K562 (cell line): ENCODE measurements at regions not wholly inside any gene's neighbourhood (a gene's known extent, or its start where the extent isn't known, plus 50 kb on each side); places are given as distances from the start of the nearest gene placed in this dataset.

Experiments used
- ATAC-seq: fragments of 200-7000 bp; cut with Tn5 transposase; 3 replicates; pipeline ENCODE4 v1.9.1; 2020; ENCODE audit warnings: moderate library complexity
- BruUV-seq: library from RNA; stranded (reverse); fragments of 400-500 nt; replicated peaks from 2 replicates; lab custom pipeline; 2021; lab: Mats Ljungman, UMichigan
- CTCF ChIA-PET: fragments of 300-600 bp; formaldehyde crosslinking; extraction: SDS; loops from one replicate; lab custom pipeline; 2021; ENCODE audit warnings: low intra/inter-chr PET ratio; lab: Yijun Ruan, JAX
- POLR2A ChIA-PET: fragments of 300-600, 350-650 bp; sonication (Branson Sonifier 250); formaldehyde crosslinking; extraction: SDS; loops from one replicate; lab custom pipeline; 2021; ENCODE audit warnings: antibody characterized with exemption, inconsistent platforms; lab: Yijun Ruan, JAX
- DNase-seq, 4 experiments: peaks; one replicate each; pipeline versions ENCODE4 v3.0.0 to v3.0.0-alpha.2; 2011 to 2018; ENCODE audit warnings: low spot score in 3 of 4, mixed read lengths in 3 of 4; ENCODE audit errors: extremely low read depth in 1 of 4
- FAIRE-seq: peaks from 2 replicates; lab custom pipeline; 2011; peaks lifted over from hg19 to GRCh38; lab: Jason Lieb, UNC
- H2AFZ ChIP-seq: 2 replicates; pipeline ENCODE4 v1.6.0; 2011; ENCODE audit warnings: low read depth, low read length, control low read depth, inconsistent platforms
- H3K27ac ChIP-seq: fragments of 200-600 bp; 3 replicates; pipeline ENCODE4 v1.8.0; 2011; ENCODE audit warnings: low read depth, mild to moderate bottlenecking, control low read depth, inconsistent platforms, low read length, moderate library complexity, mixed read lengths; ENCODE audit errors: extremely low read depth
- H3K27me3 ChIP-seq, 2 experiments: fragments of 300-600 bp in 1 of 2; 2 replicates in 1 of 2; 3 replicates in 1 of 2; pipeline versions ENCODE4 v1.6.0 to v1.8.0; 2011; ENCODE audit warnings: inconsistent platforms in 2 of 2, low read length in 2 of 2, mild to moderate bottlenecking in 1 of 2, mixed read lengths in 1 of 2, moderate library complexity in 1 of 2; ENCODE audit not compliant: control insufficient read depth in 2 of 2, insufficient read depth in 2 of 2
- H3K36me3 ChIP-seq: fragments of 300-600 bp; 3 replicates; pipeline ENCODE4 v1.8.0; 2011; ENCODE audit warnings: mild to moderate bottlenecking, low read length, inconsistent platforms; ENCODE audit not compliant: control insufficient read depth, insufficient read depth
- H3K4me1 ChIP-seq, 2 experiments: fragments of 200-600 bp in 1 of 2; replicated peaks in 1 of 2; 2 replicates in 1 of 2; 3 replicates in 1 of 2; pipeline versions ENCODE4 v1.5.1 to v1.8.0; 2011; ENCODE audit warnings: inconsistent platforms in 2 of 2, low read length in 2 of 2, mild to moderate bottlenecking in 1 of 2, mixed read lengths in 1 of 2, moderate library complexity in 1 of 2; ENCODE audit not compliant: control insufficient read depth in 2 of 2, insufficient read depth in 2 of 2
- H3K4me2 ChIP-seq: 2 replicates; pipeline ENCODE4 v1.6.1; 2011; ENCODE audit warnings: low read length, control low read depth, inconsistent platforms, mixed read lengths; ENCODE audit not compliant: insufficient read depth
- H3K4me3 ChIP-seq: fragments of 200-600 bp; sonication (generic), shearing (Covaris generic); 2 replicates; pipeline ENCODE4 v1.5.1; 2016; ENCODE audit warnings: control low read depth, inconsistent platforms
- H3K79me2 ChIP-seq: fragments of 200-600 bp; 3 replicates; pipeline ENCODE4 v1.8.0; 2011; ENCODE audit warnings: low read length, inconsistent platforms; ENCODE audit not compliant: control insufficient read depth, insufficient read depth
- H3K9ac ChIP-seq, 2 experiments: 2 replicates each; pipeline versions ENCODE4 v1.6.0 to v1.6.1; 2011; ENCODE audit warnings: low read depth in 2 of 2, low read length in 2 of 2, control low read depth in 1 of 2, inconsistent platforms in 1 of 2, mild to moderate bottlenecking in 1 of 2, mixed read lengths in 1 of 2; ENCODE audit not compliant: insufficient read depth in 1 of 2
- H3K9me1 ChIP-seq: one replicate; pipeline ENCODE4 v1.6.0; 2011; ENCODE audit warnings: inconsistent platforms, mild to moderate bottlenecking, low read length, moderate library complexity; ENCODE audit not compliant: control insufficient read depth, insufficient read depth
- H3K9me3 ChIP-seq: replicated peaks from 2 replicates; pipeline ENCODE4 v1.5.1; 2011; ENCODE audit warnings: low read depth, low read length, inconsistent platforms; ENCODE audit not compliant: control insufficient read depth, insufficient read depth
- H4K20me1 ChIP-seq: replicated peaks from 2 replicates; pipeline ENCODE4 v1.6.1; 2011; ENCODE audit warnings: low read length, inconsistent platforms, mixed read lengths; ENCODE audit not compliant: control insufficient read depth, insufficient read depth
- ARID3A ChIP-seq: IDR thresholded peaks from 2 replicates; pipeline ENCODE4 v1.6.1; 2012; ENCODE audit warnings: low read depth, low read length, improper control_type of control experiment, borderline replicate concordance
- BRCA1 ChIP-seq, 2 experiments: fragments of 450-650 bp in 1 of 2; sonication (generic) in 1 of 2; formaldehyde crosslinking in 1 of 2; IDR thresholded peaks; 2 replicates each; pipeline versions ENCODE4 v1.5.0 to v1.6.1; 2017 to 2020; ENCODE audit warnings: mild to moderate bottlenecking in 1 of 2, missing genetic modification reagents in 1 of 2
- DMBX1 ChIP-seq: fragments of 250-450 bp; sonication (Bioruptor Pico); IDR thresholded peaks from 2 replicates; pipeline ENCODE4 v1.8.0; 2022; ENCODE audit warnings: inconsistent platforms, mild to moderate bottlenecking, moderate library complexity, borderline replicate concordance
- FOXJ3 ChIP-seq: sonication (generic); formaldehyde crosslinking; IDR thresholded peaks from 2 replicates; pipeline ENCODE4 v1.4.0; 2020; ENCODE audit warnings: mild to moderate bottlenecking, missing genetic modification reagents
- NFXL1 ChIP-seq: fragments of 450-650 bp; formaldehyde crosslinking; IDR thresholded peaks from 2 replicates; pipeline ENCODE4 v1.4.0; 2021; ENCODE audit warnings: mild to moderate bottlenecking
- SP2 ChIP-seq: IDR thresholded peaks from 2 replicates; pipeline ENCODE4 v1.6.1; 2011; ENCODE audit warnings: mild to moderate bottlenecking, low read depth, low read length, moderate library complexity; ENCODE audit not compliant: poor library complexity, severe bottlenecking; ENCODE audit errors: extremely low read depth
- SPI1 ChIP-seq: IDR thresholded peaks from 2 replicates; pipeline ENCODE4 v1.6.1; 2011; ENCODE audit warnings: low read depth, low read length, control low read depth, borderline replicate concordance
- THAP7 ChIP-seq: fragments of 250-450 bp; sonication (Bioruptor Pico); IDR thresholded peaks from 2 replicates; pipeline ENCODE4 v1.5.0; 2021
- ZBTB17 ChIP-seq: fragments of 450-650 bp; formaldehyde crosslinking; IDR thresholded peaks from 2 replicates; pipeline ENCODE4 v1.4.0; 2020; ENCODE audit warnings: mild to moderate bottlenecking
- ZBTB43 ChIP-seq: sonication (generic); formaldehyde crosslinking; IDR thresholded peaks from 2 replicates; pipeline ENCODE4 v1.8.0; 2023; ENCODE audit warnings: mild to moderate bottlenecking, missing genetic modification reagents
- ZNF124 ChIP-seq: sonication (generic); formaldehyde crosslinking; IDR thresholded peaks from 2 replicates; pipeline ENCODE4 v1.8.1; 2022; ENCODE audit warnings: missing genetic modification reagents
- ZNF175 ChIP-seq: fragments of 200-800 bp; sonication (Bioruptor generic); IDR thresholded peaks from 2 replicates; pipeline ENCODE4 v1.6.1; 2016; ENCODE audit warnings: low read depth, mild to moderate bottlenecking, missing genetic modification characterization, missing compliant biosample characterization
- ZNF41 ChIP-seq: fragments of 250-450 bp; sonication (Bioruptor Pico); conservative IDR thresholded peaks from 2 replicates; pipeline ENCODE4 v1.4.0; 2020; ENCODE audit warnings: mild to moderate bottlenecking
- WGBS: fragments of 100-300 bp; shearing (Covaris generic); methylation state at CpG from one replicate; pipeline ENCODE4 v1.1.6; 2016; ENCODE audit warnings: low coverage, mixed read lengths; ENCODE audit not compliant: insufficient coverage; ENCODE audit errors: missing lambda C conversion rate; 5-methylcytosine and 5-hydroxymethylcytosine counted together
- in situ Hi-C: fragments of 300-500 bp; cut with MboI; formaldehyde crosslinking; loops from 4 replicates; pipeline ENCODE4 v1.15.0; 2018; ENCODE audit warnings: inconsistent platforms, mixed read lengths
- intact Hi-C: fragments of 100-400 bp; cut with micrococcal nuclease; formaldehyde crosslinking; loops from 2 replicates; pipeline ENCODE4 v1.14.2; 2022
- TF ChIP-seq, protein P1 (sequence below), 2 experiments: fragments of 200-800 bp in 1 of 2; sonication (Bioruptor generic) in 1 of 2; sonication (generic) in 1 of 2; formaldehyde crosslinking in 1 of 2; IDR thresholded peaks in 1 of 2; conservative IDR thresholded peaks in 1 of 2; 2 replicates each; pipeline versions ENCODE4 v1.5.0 to v1.6.1; 2016 to 2020; ENCODE audit warnings: missing compliant biosample characterization in 1 of 2, missing genetic modification characterization in 1 of 2, missing genetic modification reagents in 1 of 2
- TF ChIP-seq, protein P2 (sequence below): fragments of 450-650 bp; IDR thresholded peaks from 2 replicates; pipeline ENCODE4 v1.7.0; 2016; ENCODE audit warnings: borderline replicate concordance

DNA sequence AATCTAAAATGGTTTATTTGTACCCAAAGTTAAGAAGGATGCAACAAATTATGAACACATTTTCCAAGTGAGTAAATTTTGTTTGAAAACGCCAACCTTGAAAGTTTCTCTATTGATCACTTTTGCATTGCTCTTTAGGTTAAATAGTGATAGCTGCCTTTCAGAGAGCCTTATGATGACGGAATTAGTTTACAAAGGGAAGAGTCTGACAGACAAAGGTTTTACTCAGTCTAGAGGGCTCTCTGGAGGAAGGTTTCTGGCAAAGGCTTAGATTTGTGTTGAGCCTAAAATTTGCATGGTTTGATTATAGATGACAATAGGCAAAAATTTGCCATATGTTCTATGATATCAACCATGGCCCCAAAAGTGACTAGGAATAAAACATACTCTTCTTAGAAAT lies 95.9 kb upstream of the RUNX1 start:
- 32% methylated on average over 2 of the region's 2 CpGs for WGBS
- Histone ChIP-seq H4K20me1 (no peaks in the 10 kb centered on the region), H3K9me1 (no peaks in the 10 kb centered on the region), H3K4me2 (no peak overlapping the region), H3K9me3 (no peaks in the 10 kb centered on the region), H3K79me2 (no peaks in the 10 kb centered on the region), H3K4me1 (peaks cover 0 to 4% of the 10 kb centered on the region in 2 experiments; a peak in 2 of 5 replicates), H3K27me3 (no peaks in the 10 kb centered on the region), H3K36me3 (no peaks in the 10 kb centered on the region), H2AFZ (no peak overlapping the region; the same call in 1 of the 2 replicates), H3K9ac (no peak overlapping the region), H3K27ac (no peak overlapping the region), H3K4me3 (no peak overlapping the region)
- in situ Hi-C loops, result no loop called here
- ATAC-seq (peak; percentile 28; the same call in 1 of the 3 replicates), FAIRE-seq (no peak), DNase-seq (no peak)
- no TSS peak for BruUV-seq
- ChIA-PET POLR2A (interaction anchor here (0.8 kb wide), 1 partner anchor 150 kb away, joined by 4 read pairs; no protein-coding TSS in a partner anchor), CTCF (no interaction called here)
- intact Hi-C loops, result loop anchor here (5.0 kb wide), 1 partner anchor 93 kb away; no protein-coding TSS in a partner anchor
- TF ChIP-seq, protein P1, sequence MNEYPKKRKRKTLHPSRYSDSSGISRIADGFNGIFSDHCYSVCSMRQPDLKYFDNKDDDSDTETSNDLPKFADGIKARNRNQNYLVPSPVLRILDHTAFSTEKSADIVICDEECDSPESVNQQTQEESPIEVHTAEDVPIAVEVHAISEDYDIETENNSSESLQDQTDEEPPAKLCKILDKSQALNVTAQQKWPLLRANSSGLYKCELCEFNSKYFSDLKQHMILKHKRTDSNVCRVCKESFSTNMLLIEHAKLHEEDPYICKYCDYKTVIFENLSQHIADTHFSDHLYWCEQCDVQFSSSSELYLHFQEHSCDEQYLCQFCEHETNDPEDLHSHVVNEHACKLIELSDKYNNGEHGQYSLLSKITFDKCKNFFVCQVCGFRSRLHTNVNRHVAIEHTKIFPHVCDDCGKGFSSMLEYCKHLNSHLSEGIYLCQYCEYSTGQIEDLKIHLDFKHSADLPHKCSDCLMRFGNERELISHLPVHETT (CRISPR knock-in tag; conservative IDR thresholded peaks at IDR 0.05 in 1 of 2, IDR thresholded peaks at IDR 0.05 in 1 of 2), result no peak
- TF ChIP-seq DMBX1 (CRISPR knock-in tag), result no peak
- no peak for TF ChIP-seq SP2
- no peak for TF ChIP-seq ZBTB43
- TF ChIP-seq THAP7 (CRISPR knock-in tag), result no peak
- TF ChIP-seq ZNF124 (CRISPR knock-in tag), result no peak
- TF ChIP-seq, protein P2, sequence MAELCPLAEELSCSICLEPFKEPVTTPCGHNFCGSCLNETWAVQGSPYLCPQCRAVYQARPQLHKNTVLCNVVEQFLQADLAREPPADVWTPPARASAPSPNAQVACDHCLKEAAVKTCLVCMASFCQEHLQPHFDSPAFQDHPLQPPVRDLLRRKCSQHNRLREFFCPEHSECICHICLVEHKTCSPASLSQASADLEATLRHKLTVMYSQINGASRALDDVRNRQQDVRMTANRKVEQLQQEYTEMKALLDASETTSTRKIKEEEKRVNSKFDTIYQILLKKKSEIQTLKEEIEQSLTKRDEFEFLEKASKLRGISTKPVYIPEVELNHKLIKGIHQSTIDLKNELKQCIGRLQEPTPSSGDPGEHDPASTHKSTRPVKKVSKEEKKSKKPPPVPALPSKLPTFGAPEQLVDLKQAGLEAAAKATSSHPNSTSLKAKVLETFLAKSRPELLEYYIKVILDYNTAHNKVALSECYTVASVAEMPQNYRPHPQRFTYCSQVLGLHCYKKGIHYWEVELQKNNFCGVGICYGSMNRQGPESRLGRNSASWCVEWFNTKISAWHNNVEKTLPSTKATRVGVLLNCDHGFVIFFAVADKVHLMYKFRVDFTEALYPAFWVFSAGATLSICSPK, result no peak
- TF ChIP-seq FOXJ3, result no peak
- TF ChIP-seq BRCA1 (IDR thresholded peaks at IDR 0.05), result no peak
- TF ChIP-seq BRCA1 (CRISPR knock-in tag; IDR thresholded peaks at IDR 0.05), result no peak
- no peak for TF ChIP-seq SPI1
- TF ChIP-seq ZBTB17 (CRISPR knock-in tag), result no peak
- no peak for TF ChIP-seq ZNF41 (CRISPR knock-in tag)
- TF ChIP-seq ARID3A, result no peak
- TF ChIP-seq NFXL1 (CRISPR knock-in tag), result no peak
- no peak for TF ChIP-seq ZNF175
